ENCODE measurements at regions not wholly inside any gene's neighbourhood (a gene's known extent, or its start where the extent isn't known, plus 50 kb on each side); places are given as distances from the start of the nearest gene placed in this dataset.

- Mint-ChIP-seq H3K27me3 (ENCODE audit: insufficient read depth, low read depth, poor library complexity) (no peaks in the 10 kb centered on the region), H3K36me3 (ENCODE audit: low read depth) (no peaks in the 10 kb centered on the region), H3K27ac (no peak overlapping the region), H3K4me1 (peaks cover 3% of the 10 kb centered on the region; the same call in 2 of the 3 replicates), H3K9me3 (no peaks in the 10 kb centered on the region), H3K4me3 (no peak overlapping the region)
- Histone ChIP-seq H3F3A (replicated peaks; ENCODE audit: low read depth) (no peaks in the 10 kb centered on the region), H3K36me3 (ENCODE audit: insufficient read depth) (no peaks in the 10 kb centered on the region), H3K79me2 (replicated peaks; ENCODE audit: insufficient read depth) (no peaks in the 10 kb centered on the region), H3K27me3 (ENCODE audit: insufficient read depth) (no peaks in the 10 kb centered on the region), H3K27ac (ENCODE audit: low read depth) (no peak overlapping the region), H2AFZ (no peak overlapping the region), H3K4me3 (no peak overlapping the region), H3K9me2 (ENCODE audit: insufficient read depth) (no peaks in the 10 kb centered on the region), H3K4me1 (ENCODE audit: insufficient read depth) (no peaks in the 10 kb centered on the region), H3K4me2 (no peak overlapping the region), H4K20me1 (replicated peaks; ENCODE audit: insufficient read depth) (no peaks in the 10 kb centered on the region)
- TF ChIP-seq STAT1 (IDR thresholded peaks at IDR 0.05; ENCODE audit: unreplicated experiment) (no peak), NANOG (IDR thresholded peaks at IDR 0.05; ENCODE audit: borderline replicate concordance) (no peak), REST (IDR thresholded peaks at IDR 0.05; ENCODE audit: unreplicated experiment) (no peak), ZNF462 (CRISPR knock-in tag; IDR thresholded peaks at IDR 0.05) (no peak), EZH2phosphoT487 (IDR thresholded peaks at IDR 0.05; ENCODE audit: unreplicated experiment) (no peak), CREB1 (CRISPR knock-in tag; IDR thresholded peaks at IDR 0.05; ENCODE audit: low read depth) (no peak), ZNF331 (CRISPR knock-in tag; IDR thresholded peaks at IDR 0.05; ENCODE audit: low read depth) (no peak), EZH2 (IDR thresholded peaks at IDR 0.05; ENCODE audit: low read depth, unreplicated experiment) (no peak), POLR2AphosphoS5 (IDR thresholded peaks at IDR 0.05; ENCODE audit: low read depth) (no peak), ZNF114 (CRISPR knock-in tag; IDR thresholded peaks at IDR 0.05) (no peak), JUNB (IDR thresholded peaks at IDR 0.05; ENCODE audit: unreplicated experiment) (no peak)
- TF ChIP-seq, protein P1, sequence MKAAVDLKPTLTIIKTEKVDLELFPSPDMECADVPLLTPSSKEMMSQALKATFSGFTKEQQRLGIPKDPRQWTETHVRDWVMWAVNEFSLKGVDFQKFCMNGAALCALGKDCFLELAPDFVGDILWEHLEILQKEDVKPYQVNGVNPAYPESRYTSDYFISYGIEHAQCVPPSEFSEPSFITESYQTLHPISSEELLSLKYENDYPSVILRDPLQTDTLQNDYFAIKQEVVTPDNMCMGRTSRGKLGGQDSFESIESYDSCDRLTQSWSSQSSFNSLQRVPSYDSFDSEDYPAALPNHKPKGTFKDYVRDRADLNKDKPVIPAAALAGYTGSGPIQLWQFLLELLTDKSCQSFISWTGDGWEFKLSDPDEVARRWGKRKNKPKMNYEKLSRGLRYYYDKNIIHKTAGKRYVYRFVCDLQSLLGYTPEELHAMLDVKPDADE (IDR thresholded peaks at IDR 0.05), result no peak
- TF ChIP-seq, protein P2, sequence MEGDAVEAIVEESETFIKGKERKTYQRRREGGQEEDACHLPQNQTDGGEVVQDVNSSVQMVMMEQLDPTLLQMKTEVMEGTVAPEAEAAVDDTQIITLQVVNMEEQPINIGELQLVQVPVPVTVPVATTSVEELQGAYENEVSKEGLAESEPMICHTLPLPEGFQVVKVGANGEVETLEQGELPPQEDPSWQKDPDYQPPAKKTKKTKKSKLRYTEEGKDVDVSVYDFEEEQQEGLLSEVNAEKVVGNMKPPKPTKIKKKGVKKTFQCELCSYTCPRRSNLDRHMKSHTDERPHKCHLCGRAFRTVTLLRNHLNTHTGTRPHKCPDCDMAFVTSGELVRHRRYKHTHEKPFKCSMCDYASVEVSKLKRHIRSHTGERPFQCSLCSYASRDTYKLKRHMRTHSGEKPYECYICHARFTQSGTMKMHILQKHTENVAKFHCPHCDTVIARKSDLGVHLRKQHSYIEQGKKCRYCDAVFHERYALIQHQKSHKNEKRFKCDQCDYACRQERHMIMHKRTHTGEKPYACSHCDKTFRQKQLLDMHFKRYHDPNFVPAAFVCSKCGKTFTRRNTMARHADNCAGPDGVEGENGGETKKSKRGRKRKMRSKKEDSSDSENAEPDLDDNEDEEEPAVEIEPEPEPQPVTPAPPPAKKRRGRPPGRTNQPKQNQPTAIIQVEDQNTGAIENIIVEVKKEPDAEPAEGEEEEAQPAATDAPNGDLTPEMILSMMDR (conservative IDR thresholded peaks at IDR 0.05; ENCODE audit: low read depth in 2 of 2), result no peak
- ATAC-seq (no peak), DNase-seq (ENCODE audit: low spot score) (no peak)
Observed at GRCh38 chr14:30125322-30125979, 197.8 kb upstream of the PRKD1 start.

All from GM23338 (cell line).